Ascending aorta (tissue), 2 donors: ENCODE measurements at regions not wholly inside any gene's neighbourhood (a gene's known extent, or its start where the extent isn't known, plus 50 kb on each side); places are given as distances from the start of the nearest gene placed in this dataset.

ENCODE experiments used
- DNase-seq, 2 donors: peaks; one replicate each; pipeline ENCODE4 v3.0.0-alpha.2; 2019; ENCODE audit warnings: low spot score in 2 of 2
- H3K27ac ChIP-seq, 2 donors: fragments of 200-600 bp; sonication (generic); one replicate each; pipeline ENCODE4 v1.5.1; 2016 to 2017; ENCODE audit warnings: mild to moderate bottlenecking in 1 of 2
- H3K27me3 ChIP-seq: fragments of 200-600 bp; sonication (generic); one replicate; pipeline ENCODE4 v1.5.1; 2017
- H3K36me3 ChIP-seq, 2 donors: fragments of 200-600 bp; sonication (generic); one replicate each; pipeline ENCODE4 v1.5.1; 2016
- H3K4me1 ChIP-seq, 2 donors: fragments of 200-600 bp; sonication (generic); one replicate each; pipeline ENCODE4 v1.5.1; 2016 to 2017; ENCODE audit warnings: mild to moderate bottlenecking in 1 of 2
- H3K4me3 ChIP-seq, 2 donors: fragments of 200-600 bp; sonication (generic); one replicate each; pipeline ENCODE4 v1.5.1; 2016 to 2017; ENCODE audit warnings: mild to moderate bottlenecking in 1 of 2
- H3K9me3 ChIP-seq, 2 donors: fragments of 200-600 bp; sonication (generic); one replicate each; pipeline ENCODE4 v1.5.1; 2016
- intact Hi-C: fragments of 100-400 bp; cut with DNase I; formaldehyde crosslinking; loops from one replicate; pipeline ENCODE4 v1.15.1; 2023
- TF ChIP-seq, protein P1 (sequence below), 3 experiments: fragments of 200-600 bp in 2 of 3; fragments of 450-650 bp in 1 of 3; sonication (generic) in 2 of 3; IDR thresholded peaks; one replicate each; pipeline ENCODE4 v1.5.1; 2016 to 2019; ENCODE audit warnings: antibody characterized with exemption in 3 of 3, mild to moderate bottlenecking in 1 of 3, moderate library complexity in 1 of 3

GRCh38 chrX:128717635-128718578 is 665.7 kb upstream of the ACTRT1 start:
- no peaks in the 10 kb centered on the region for H3K36me3 ChIP-seq
- intact Hi-C loops: no loop called here
- no peak overlapping the region for H3K4me3 ChIP-seq
- H3K27me3 ChIP-seq: no peaks in the 10 kb centered on the region
- H3K9me3 ChIP-seq: no peaks in the 10 kb centered on the region
- no peaks in the 10 kb centered on the region for H3K4me1 ChIP-seq
- no peak overlapping the region for H3K27ac ChIP-seq
- DNase-seq: no peak
- TF ChIP-seq, protein P1, sequence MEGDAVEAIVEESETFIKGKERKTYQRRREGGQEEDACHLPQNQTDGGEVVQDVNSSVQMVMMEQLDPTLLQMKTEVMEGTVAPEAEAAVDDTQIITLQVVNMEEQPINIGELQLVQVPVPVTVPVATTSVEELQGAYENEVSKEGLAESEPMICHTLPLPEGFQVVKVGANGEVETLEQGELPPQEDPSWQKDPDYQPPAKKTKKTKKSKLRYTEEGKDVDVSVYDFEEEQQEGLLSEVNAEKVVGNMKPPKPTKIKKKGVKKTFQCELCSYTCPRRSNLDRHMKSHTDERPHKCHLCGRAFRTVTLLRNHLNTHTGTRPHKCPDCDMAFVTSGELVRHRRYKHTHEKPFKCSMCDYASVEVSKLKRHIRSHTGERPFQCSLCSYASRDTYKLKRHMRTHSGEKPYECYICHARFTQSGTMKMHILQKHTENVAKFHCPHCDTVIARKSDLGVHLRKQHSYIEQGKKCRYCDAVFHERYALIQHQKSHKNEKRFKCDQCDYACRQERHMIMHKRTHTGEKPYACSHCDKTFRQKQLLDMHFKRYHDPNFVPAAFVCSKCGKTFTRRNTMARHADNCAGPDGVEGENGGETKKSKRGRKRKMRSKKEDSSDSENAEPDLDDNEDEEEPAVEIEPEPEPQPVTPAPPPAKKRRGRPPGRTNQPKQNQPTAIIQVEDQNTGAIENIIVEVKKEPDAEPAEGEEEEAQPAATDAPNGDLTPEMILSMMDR (IDR thresholded peaks at IDR 0.05): no peak

DNA sequence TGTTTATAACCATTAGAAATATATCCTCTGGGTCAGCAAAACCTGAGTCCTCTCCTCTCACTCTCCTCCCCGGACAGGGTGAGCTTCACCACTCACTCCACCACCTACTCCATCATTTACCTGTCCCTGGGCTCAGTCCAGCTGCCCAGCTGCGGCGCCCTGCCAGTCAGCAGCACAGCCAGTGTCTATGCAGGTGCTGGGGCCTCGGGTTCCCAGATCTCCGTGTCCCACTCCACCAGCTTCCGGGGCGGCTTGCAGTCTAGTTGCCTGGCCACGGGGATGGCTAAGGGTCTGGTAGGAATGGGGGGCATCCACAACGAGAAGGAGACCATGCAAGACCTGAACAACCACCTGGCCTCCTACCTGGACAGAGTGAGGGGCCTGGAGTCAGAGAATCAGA is 662.2 kb upstream of the ACTRT1 start:
- no peaks in the 10 kb centered on the region for H3K27me3 ChIP-seq
- H3K9me3 ChIP-seq: no peaks in the 10 kb centered on the region
- H3K4me3 ChIP-seq: no peak overlapping the region
- intact Hi-C loops: no loop called here
- DNase-seq: no peak
- no peaks in the 10 kb centered on the region for H3K36me3 ChIP-seq
- H3K27ac ChIP-seq: no peak overlapping the region
- TF ChIP-seq, protein P1 (IDR thresholded peaks at IDR 0.05): no peak
- H3K4me1 ChIP-seq: no peaks in the 10 kb centered on the region

GRCh38 chrX:128699716-128700285 is 647.6 kb upstream of the ACTRT1 start:
- TF ChIP-seq, protein P1 (IDR thresholded peaks at IDR 0.05): no peak
- Histone ChIP-seq H3K36me3 (no peaks in the 10 kb centered on the region), H3K9me3 (no peaks in the 10 kb centered on the region), H3K27me3 (no peaks in the 10 kb centered on the region), H3K27ac (no peak overlapping the region), H3K4me3 (no peak overlapping the region), H3K4me1 (no peaks in the 10 kb centered on the region)
- intact Hi-C loops: no loop called here
- no peak for DNase-seq

DNA sequence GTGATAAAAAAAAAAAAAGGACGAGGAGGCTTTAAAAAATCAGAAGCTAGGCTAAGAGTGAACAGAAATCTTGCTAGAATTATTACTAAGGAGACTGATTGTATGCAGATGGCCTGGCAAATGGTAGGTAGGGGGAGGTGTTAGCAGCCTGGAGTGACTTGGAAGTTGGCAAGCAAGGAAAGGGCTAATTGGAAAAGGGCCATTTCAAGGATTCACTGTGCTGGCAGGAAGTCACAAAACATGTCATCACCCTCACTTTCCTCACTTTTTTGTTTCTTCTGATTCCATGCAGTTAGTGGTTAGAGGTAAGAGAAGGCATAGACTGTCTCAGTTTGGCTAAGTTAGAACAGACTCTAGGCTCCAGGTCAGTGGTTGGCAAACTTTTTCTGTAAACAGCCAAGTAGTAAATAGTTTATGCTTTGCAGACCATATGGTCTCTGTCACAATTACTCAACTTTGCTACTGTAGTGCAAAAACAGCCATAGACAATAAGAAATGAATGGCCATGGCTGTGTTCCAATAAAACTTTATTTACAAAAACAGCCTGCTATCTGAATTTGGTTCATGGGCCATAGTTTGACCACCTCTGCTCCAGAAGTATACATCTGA is 646.5 kb upstream of the ACTRT1 start:
- H3K27me3 ChIP-seq: no peaks in the 10 kb centered on the region
- TF ChIP-seq, protein P1 (IDR thresholded peaks at IDR 0.05): no peak
- DNase-seq: no peak
- no peak overlapping the region for H3K27ac ChIP-seq
- no peaks in the 10 kb centered on the region for H3K4me1 ChIP-seq
- intact Hi-C loops: no loop called here
- no peaks in the 10 kb centered on the region for H3K9me3 ChIP-seq
- H3K4me3 ChIP-seq: no peak overlapping the region
- H3K36me3 ChIP-seq: no peaks in the 10 kb centered on the region

DNA sequence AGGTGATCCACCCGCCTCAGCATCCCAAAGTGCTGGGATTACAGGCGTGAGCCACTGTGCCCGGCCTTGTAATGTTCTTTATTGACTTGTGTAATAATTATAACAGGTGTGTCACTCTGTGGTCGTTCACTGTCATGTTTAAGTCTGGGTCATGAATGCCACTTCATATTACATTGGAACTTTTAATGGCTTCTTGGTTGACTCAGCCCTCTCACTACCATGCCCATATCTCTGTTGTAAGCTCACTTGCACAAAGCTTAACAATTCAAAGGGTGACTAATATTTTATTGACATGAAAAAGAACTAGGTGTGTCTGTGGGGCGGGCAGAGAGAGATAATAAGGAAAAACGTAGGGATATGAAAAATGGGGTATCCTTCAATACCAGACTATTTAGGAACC is 639.7 kb upstream of the ACTRT1 start:
- H3K27me3 ChIP-seq: no peaks in the 10 kb centered on the region
- TF ChIP-seq, protein P1 (IDR thresholded peaks at IDR 0.05): no peak
- no peak for DNase-seq
- H3K4me1 ChIP-seq: no peaks in the 10 kb centered on the region
- no peak overlapping the region for H3K27ac ChIP-seq
- intact Hi-C loops: no loop called here
- H3K36me3 ChIP-seq: no peaks in the 10 kb centered on the region
- H3K9me3 ChIP-seq: no peaks in the 10 kb centered on the region
- no peak overlapping the region for H3K4me3 ChIP-seq
